ENCODE measurements at regions not wholly inside any gene's neighbourhood (a gene's known extent, or its start where the extent isn't known, plus 50 kb on each side); places are given as distances from the start of the nearest gene placed in this dataset.
"Not testable (repeated sequence)": the region's sequence is repeated elsewhere in the genome, so short reads cannot be mapped to it uniquely, and the experiment has no call there.

- DNase-seq: not testable (repeated sequence)
Observed at GRCh38 chr2:89027115-89027514, 335.6 kb downstream of the RPIA start.

- not testable (repeated sequence) for DNase-seq
Observed at GRCh38 chr2:89027536-89027935, 336.1 kb downstream of the RPIA start.

GRCh38 chr2:89029257-89029656, 337.8 kb downstream of the RPIA start:
- not testable (repeated sequence) for DNase-seq

GRCh38 chr2:89048138-89049066, 356.9 kb downstream of the RPIA start:
- not testable (repeated sequence) for DNase-seq

GRCh38 chr2:89058616-89059015, 367.1 kb downstream of the RPIA start:
- DNase-seq: not testable (repeated sequence)

GRCh38 chr2:89061174-89061573, 369.7 kb downstream of the RPIA start:
- not testable (repeated sequence) for DNase-seq

GRCh38 chr2:89076771-89077170, 385.3 kb downstream of the RPIA start:
- not testable (repeated sequence) for DNase-seq

GRCh38 chr2:89092911-89093310, 401.4 kb downstream of the RPIA start:
- DNase-seq: not testable (repeated sequence)

GRCh38 chr2:89095060-89095459, 403.6 kb downstream of the RPIA start:
- DNase-seq: not testable (repeated sequence)

GRCh38 chr2:89102587-89102986, 411.1 kb downstream of the RPIA start:
- DNase-seq: not testable (repeated sequence)

- not testable (repeated sequence) for DNase-seq
Observed at GRCh38 chr2:89106369-89107019, 415.0 kb downstream of the RPIA start.

GRCh38 chr2:89112434-89112833, 421.0 kb downstream of the RPIA start:
- DNase-seq: not testable (repeated sequence)

- not testable (repeated sequence) for DNase-seq
Observed at GRCh38 chr2:89113286-89113685, 421.8 kb downstream of the RPIA start.

GRCh38 chr2:89129440-89129839, 438.0 kb downstream of the RPIA start:
- DNase-seq: not testable (repeated sequence)

GRCh38 chr2:89130665-89131308, 439.3 kb downstream of the RPIA start:
- DNase-seq: not testable (repeated sequence)

- DNase-seq: not testable (repeated sequence)
Observed at GRCh38 chr2:89142959-89143358, 451.5 kb downstream of the RPIA start.

- DNase-seq: not testable (repeated sequence)
Observed at GRCh38 chr2:89145342-89145741, 453.9 kb downstream of the RPIA start.

GRCh38 chr2:89148256-89148655, 456.8 kb downstream of the RPIA start:
- not testable (repeated sequence) for DNase-seq

- DNase-seq: not testable (repeated sequence)
Observed at GRCh38 chr2:89151699-89152098, 460.2 kb downstream of the RPIA start.

- DNase-seq: not testable (repeated sequence)
Observed at GRCh38 chr2:89152501-89152900, 461.0 kb downstream of the RPIA start.

GRCh38 chr2:89153210-89153609, 461.7 kb downstream of the RPIA start:
- not testable (repeated sequence) for DNase-seq

GRCh38 chr2:89154247-89154682, 462.8 kb downstream of the RPIA start:
- DNase-seq: not testable (repeated sequence)

GRCh38 chr2:89160306-89160705, 468.8 kb downstream of the RPIA start:
- not testable (repeated sequence) for DNase-seq

Measured in stimulated activated CD8-positive, alpha-beta memory T cell treated with anti-CD3 and anti-CD28 coated beads, Interleukin-4, amount 100 ng/mL, for 48 hours (primary cell).